HL-60 (cell line): ENCODE measurements at regions not wholly inside any gene's neighbourhood (a gene's known extent, or its start where the extent isn't known, plus 50 kb on each side); places are given as distances from the start of the nearest gene placed in this dataset.

Source experiments
- DNase-seq, 2 experiments: peaks; one replicate each; pipeline ENCODE4 v3.0.0-alpha.2; 2010 to 2020; ENCODE audit warnings: low read depth in 1 of 2, low spot score in 1 of 2
- H3K27ac ChIP-seq: fragments of 250-450 bp; sonication (Bioruptor Pico); replicated peaks from 2 replicates; pipeline ENCODE4 v1.5.1; 2020; ENCODE audit warnings: mild to moderate bottlenecking, moderate library complexity
- H3K27me3 ChIP-seq: fragments of 250-450 bp; sonication (Bioruptor Pico); 2 replicates; pipeline ENCODE4 v1.5.1; 2021; ENCODE audit warnings: mild to moderate bottlenecking, moderate library complexity; ENCODE audit not compliant: insufficient read depth, poor library complexity, severe bottlenecking
- H3K4me3 ChIP-seq: replicated peaks from 2 replicates; pipeline ENCODE4 v1.5.1; 2011; ENCODE audit warnings: mild to moderate bottlenecking, control low read depth, low read length; ENCODE audit not compliant: insufficient read depth
- GABPA ChIP-seq: IDR thresholded peaks from 2 replicates; pipeline ENCODE4 v1.6.1; 2012; ENCODE audit warnings: low read depth
- POLR2AphosphoS5 ChIP-seq: IDR thresholded peaks from 2 replicates; pipeline ENCODE4 v1.6.1; 2012; ENCODE audit warnings: low read depth
- SPI1 ChIP-seq: IDR thresholded peaks from 2 replicates; pipeline ENCODE4 v1.6.1; 2012; ENCODE audit warnings: low read depth, mild to moderate bottlenecking, borderline replicate concordance
- TF ChIP-seq, protein P1 (sequence below): IDR thresholded peaks from 2 replicates; pipeline ENCODE4 v1.6.1; 2012; ENCODE audit warnings: low read depth; ENCODE audit not compliant: insufficient replicate concordance
- TF ChIP-seq, protein P2 (sequence below): IDR thresholded peaks from one replicate; pipeline ENCODE4 v1.5.1; 2011; ENCODE audit warnings: low read length, control low read depth, inconsistent platforms; ENCODE audit not compliant: insufficient read depth

DNA sequence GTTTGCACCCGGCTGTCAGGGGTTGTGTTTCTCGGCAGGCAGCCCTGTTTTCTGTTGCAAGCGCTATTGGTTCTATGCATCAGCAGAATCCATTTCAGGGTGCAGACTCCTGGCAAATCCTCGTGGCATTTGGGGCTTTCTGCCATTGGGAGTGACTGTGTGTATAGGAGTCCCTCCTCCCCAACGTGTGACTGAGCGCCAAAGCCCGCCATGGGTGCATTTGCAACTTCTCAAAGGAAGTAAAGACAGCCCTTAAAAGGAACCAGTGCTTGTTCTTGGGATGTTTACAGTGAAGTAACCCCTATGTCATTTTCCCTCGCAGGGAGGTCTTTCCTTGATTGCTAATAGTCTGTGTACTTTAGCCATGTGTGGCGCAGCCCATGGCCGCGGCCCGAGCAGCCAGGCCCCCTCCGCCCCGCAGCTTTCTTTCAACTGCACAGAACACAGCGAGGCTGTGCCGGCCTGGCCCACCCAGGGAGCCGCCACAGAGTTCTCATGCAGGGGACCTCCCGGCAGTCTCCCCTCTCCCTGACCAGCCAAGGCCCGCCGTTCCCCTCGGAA lies 175.6 kb downstream of the HSD17B3 start:
- no peak for TF ChIP-seq POLR2AphosphoS5
- TF ChIP-seq SPI1 = no peak
- TF ChIP-seq GABPA = no peak
- TF ChIP-seq, protein P1, sequence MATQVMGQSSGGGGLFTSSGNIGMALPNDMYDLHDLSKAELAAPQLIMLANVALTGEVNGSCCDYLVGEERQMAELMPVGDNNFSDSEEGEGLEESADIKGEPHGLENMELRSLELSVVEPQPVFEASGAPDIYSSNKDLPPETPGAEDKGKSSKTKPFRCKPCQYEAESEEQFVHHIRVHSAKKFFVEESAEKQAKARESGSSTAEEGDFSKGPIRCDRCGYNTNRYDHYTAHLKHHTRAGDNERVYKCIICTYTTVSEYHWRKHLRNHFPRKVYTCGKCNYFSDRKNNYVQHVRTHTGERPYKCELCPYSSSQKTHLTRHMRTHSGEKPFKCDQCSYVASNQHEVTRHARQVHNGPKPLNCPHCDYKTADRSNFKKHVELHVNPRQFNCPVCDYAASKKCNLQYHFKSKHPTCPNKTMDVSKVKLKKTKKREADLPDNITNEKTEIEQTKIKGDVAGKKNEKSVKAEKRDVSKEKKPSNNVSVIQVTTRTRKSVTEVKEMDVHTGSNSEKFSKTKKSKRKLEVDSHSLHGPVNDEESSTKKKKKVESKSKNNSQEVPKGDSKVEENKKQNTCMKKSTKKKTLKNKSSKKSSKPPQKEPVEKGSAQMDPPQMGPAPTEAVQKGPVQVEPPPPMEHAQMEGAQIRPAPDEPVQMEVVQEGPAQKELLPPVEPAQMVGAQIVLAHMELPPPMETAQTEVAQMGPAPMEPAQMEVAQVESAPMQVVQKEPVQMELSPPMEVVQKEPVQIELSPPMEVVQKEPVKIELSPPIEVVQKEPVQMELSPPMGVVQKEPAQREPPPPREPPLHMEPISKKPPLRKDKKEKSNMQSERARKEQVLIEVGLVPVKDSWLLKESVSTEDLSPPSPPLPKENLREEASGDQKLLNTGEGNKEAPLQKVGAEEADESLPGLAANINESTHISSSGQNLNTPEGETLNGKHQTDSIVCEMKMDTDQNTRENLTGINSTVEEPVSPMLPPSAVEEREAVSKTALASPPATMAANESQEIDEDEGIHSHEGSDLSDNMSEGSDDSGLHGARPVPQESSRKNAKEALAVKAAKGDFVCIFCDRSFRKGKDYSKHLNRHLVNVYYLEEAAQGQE = no peak
- TF ChIP-seq, protein P2, sequence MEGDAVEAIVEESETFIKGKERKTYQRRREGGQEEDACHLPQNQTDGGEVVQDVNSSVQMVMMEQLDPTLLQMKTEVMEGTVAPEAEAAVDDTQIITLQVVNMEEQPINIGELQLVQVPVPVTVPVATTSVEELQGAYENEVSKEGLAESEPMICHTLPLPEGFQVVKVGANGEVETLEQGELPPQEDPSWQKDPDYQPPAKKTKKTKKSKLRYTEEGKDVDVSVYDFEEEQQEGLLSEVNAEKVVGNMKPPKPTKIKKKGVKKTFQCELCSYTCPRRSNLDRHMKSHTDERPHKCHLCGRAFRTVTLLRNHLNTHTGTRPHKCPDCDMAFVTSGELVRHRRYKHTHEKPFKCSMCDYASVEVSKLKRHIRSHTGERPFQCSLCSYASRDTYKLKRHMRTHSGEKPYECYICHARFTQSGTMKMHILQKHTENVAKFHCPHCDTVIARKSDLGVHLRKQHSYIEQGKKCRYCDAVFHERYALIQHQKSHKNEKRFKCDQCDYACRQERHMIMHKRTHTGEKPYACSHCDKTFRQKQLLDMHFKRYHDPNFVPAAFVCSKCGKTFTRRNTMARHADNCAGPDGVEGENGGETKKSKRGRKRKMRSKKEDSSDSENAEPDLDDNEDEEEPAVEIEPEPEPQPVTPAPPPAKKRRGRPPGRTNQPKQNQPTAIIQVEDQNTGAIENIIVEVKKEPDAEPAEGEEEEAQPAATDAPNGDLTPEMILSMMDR = no peak
- no peak overlapping the region for H3K27ac ChIP-seq
- no peaks in the 10 kb centered on the region for H3K27me3 ChIP-seq
- DNase-seq = no peak
- H3K4me3 ChIP-seq = no peak overlapping the region

- H3K4me3 ChIP-seq = no peak overlapping the region
- H3K27ac ChIP-seq = no peak overlapping the region
- H3K27me3 ChIP-seq = no peaks in the 10 kb centered on the region
- no peak for DNase-seq
- TF ChIP-seq, protein P2 = no peak
- no peak for TF ChIP-seq GABPA
- TF ChIP-seq, protein P1 = no peak
- no peak for TF ChIP-seq SPI1
- no peak for TF ChIP-seq POLR2AphosphoS5
Measured at GRCh38 chr9:96125624-96126023, 176.4 kb downstream of the HSD17B3 start.

DNA sequence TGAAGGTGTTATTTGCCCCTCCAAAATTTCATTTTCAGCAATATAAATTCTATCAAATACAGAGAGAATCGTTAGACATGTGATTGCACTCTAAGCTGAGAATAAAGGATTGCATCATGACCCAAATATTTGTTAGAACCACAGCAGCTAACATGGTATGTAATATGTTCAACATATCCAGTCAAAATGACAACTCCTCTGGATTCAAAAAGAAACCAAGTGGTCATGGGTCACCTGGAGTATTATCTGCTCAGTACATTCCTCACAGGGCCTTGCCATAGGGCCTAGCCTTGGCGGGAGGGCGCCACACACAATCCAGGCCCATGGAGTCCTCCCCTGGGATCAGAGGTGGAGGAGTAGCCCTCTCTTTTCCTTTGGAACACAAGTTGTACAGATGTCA lies 179.2 kb downstream of the HSD17B3 start:
- Histone ChIP-seq H3K27ac (no peak overlapping the region), H3K27me3 (no peaks in the 10 kb centered on the region), H3K4me3 (no peak overlapping the region)
- TF ChIP-seq, protein P1 = no peak
- TF ChIP-seq GABPA (no peak), SPI1 (no peak), POLR2AphosphoS5 (no peak)
- TF ChIP-seq, protein P2 = no peak
- DNase-seq = no peak
